Endothelial cell of umbilical vein (primary cell): ENCODE measurements at regions not wholly inside any gene's neighbourhood (a gene's known extent, or its start where the extent isn't known, plus 50 kb on each side); places are given as distances from the start of the nearest gene placed in this dataset.

Experiments
- BruUV-seq: library from RNA; stranded (reverse); fragments of 400-500 nt; replicated peaks from 2 replicates; lab custom pipeline; 2021; lab: Mats Ljungman, UMichigan
- CTCF ChIA-PET: fragments of 300-600, 350-600 bp; sonication (Branson Sonifier 250); formaldehyde crosslinking; loops from one replicate; lab custom pipeline; 2021; ENCODE audit warnings: antibody characterized with exemption, inconsistent platforms; lab: Charles Lee
- POLR2A ChIA-PET: fragments of 300-600, 350-600 bp; sonication (Branson Sonifier 250); formaldehyde crosslinking; loops from one replicate; lab custom pipeline; 2021; ENCODE audit warnings: antibody characterized with exemption, inconsistent platforms; lab: Charles Lee
- DNase-seq: peaks from one replicate; pipeline ENCODE4 v3.0.0-alpha.2; 2011; ENCODE audit warnings: low read depth, low spot score
- FAIRE-seq: peaks from 2 replicates; lab custom pipeline; 2011; peaks lifted over from hg19 to GRCh38; lab: Jason Lieb, UNC
- H2AFZ ChIP-seq: 2 replicates; pipeline ENCODE4 v1.6.0; 2012; ENCODE audit warnings: low read depth, low read length, control low read depth, inconsistent platforms
- H3K27ac ChIP-seq: 2 replicates; pipeline ENCODE4 v1.5.1; 2011; ENCODE audit warnings: low read depth, mild to moderate bottlenecking, control low read depth, low read length, moderate library complexity; ENCODE audit not compliant: insufficient read depth
- H3K27me3 ChIP-seq, 2 experiments: 2 replicates each; pipeline versions ENCODE4 v1.6.0 to v1.6.1; 2011; ENCODE audit warnings: low read length in 2 of 2, mixed read lengths in 1 of 2; ENCODE audit not compliant: control insufficient read depth in 2 of 2, insufficient read depth in 2 of 2
- H3K36me3 ChIP-seq, 2 experiments: 2 replicates in 1 of 2; 3 replicates in 1 of 2; pipeline ENCODE4 v1.5.1; 2011; ENCODE audit warnings: low read length in 2 of 2, mild to moderate bottlenecking in 1 of 2, moderate library complexity in 1 of 2; ENCODE audit not compliant: control insufficient read depth in 2 of 2, insufficient read depth in 2 of 2; ENCODE audit errors: extremely low read depth in 1 of 2
- H3K4me1 ChIP-seq: 3 replicates; pipeline ENCODE4 v1.5.1; 2011; ENCODE audit warnings: mild to moderate bottlenecking, low read length; ENCODE audit not compliant: control insufficient read depth, insufficient read depth; ENCODE audit errors: extremely low read depth
- H3K4me2 ChIP-seq: 2 replicates; pipeline ENCODE4 v1.6.1; 2011; ENCODE audit warnings: low read length, control low read depth, mixed read lengths; ENCODE audit not compliant: insufficient read depth
- H3K4me3 ChIP-seq, 3 experiments: fragments of 200-600 bp in 1 of 3; sonication (generic), shearing (Covaris generic) in 1 of 3; replicated peaks in 1 of 3; 2 replicates each; pipeline ENCODE4 v1.5.1; 2011 to 2016; ENCODE audit warnings: control low read depth in 3 of 3, low read length in 3 of 3, mild to moderate bottlenecking in 2 of 3, inconsistent platforms in 1 of 3, low read depth in 1 of 3, moderate library complexity in 1 of 3; ENCODE audit not compliant: insufficient read depth in 1 of 3
- H3K79me2 ChIP-seq: 2 replicates; pipeline ENCODE4 v1.6.0; 2012; ENCODE audit warnings: low read length, inconsistent platforms; ENCODE audit not compliant: control insufficient read depth, insufficient read depth
- H3K9ac ChIP-seq: replicated peaks from 2 replicates; pipeline ENCODE3; 2011; ENCODE audit warnings: low read length, control low read depth; ENCODE audit not compliant: insufficient read depth; ENCODE audit errors: extremely low read depth
- H3K9me1 ChIP-seq: replicated peaks from 3 replicates; pipeline ENCODE4 v1.6.0; 2011; ENCODE audit warnings: mild to moderate bottlenecking, low read length; ENCODE audit not compliant: control insufficient read depth, insufficient read depth; ENCODE audit errors: extremely low read depth
- H3K9me3 ChIP-seq: replicated peaks from 2 replicates; pipeline ENCODE4 v1.5.1; 2012; ENCODE audit warnings: low read length, inconsistent platforms; ENCODE audit not compliant: control insufficient read depth, insufficient read depth
- H4K20me1 ChIP-seq: replicated peaks from 2 replicates; pipeline ENCODE3; 2011; ENCODE audit warnings: mild to moderate bottlenecking, low read length; ENCODE audit not compliant: control insufficient read depth, insufficient read depth; ENCODE audit errors: extremely low read depth
- EZH2 ChIP-seq: IDR thresholded peaks from 2 replicates; pipeline ENCODE4 v1.6.1; 2012; ENCODE audit warnings: borderline replicate concordance, low read depth, mild to moderate bottlenecking, moderate library complexity, low read length, inconsistent platforms; ENCODE audit not compliant: severe bottlenecking
- FOS ChIP-seq: IDR thresholded peaks from 2 replicates; pipeline ENCODE4 v1.6.1; 2011; ENCODE audit warnings: mild to moderate bottlenecking, low read length, moderate library complexity, borderline replicate concordance; ENCODE audit not compliant: insufficient read depth
- GATA2 ChIP-seq: IDR thresholded peaks from 2 replicates; pipeline ENCODE4 v1.7.0; 2011; ENCODE audit warnings: low read depth, mild to moderate bottlenecking, moderate library complexity, mixed read lengths, low read length; ENCODE audit not compliant: insufficient read length, insufficient read depth
- JUN ChIP-seq: IDR thresholded peaks from 2 replicates; pipeline ENCODE4 v1.6.1; 2011; ENCODE audit warnings: borderline replicate concordance, low read depth; ENCODE audit not compliant: insufficient read length, insufficient read depth
- MYC ChIP-seq: IDR thresholded peaks from one replicate; pipeline ENCODE4 v1.6.1; 2011; ENCODE audit warnings: mild to moderate bottlenecking, low read depth, low read length
- POLR2A ChIP-seq: IDR thresholded peaks from 2 replicates; pipeline ENCODE4 v1.6.1; 2012; ENCODE audit warnings: low read depth, mild to moderate bottlenecking, control low read depth, low read length
- POLR2AphosphoS5 ChIP-seq: IDR thresholded peaks from 2 replicates; pipeline ENCODE4 v1.6.1; 2012; ENCODE audit warnings: low read depth, mild to moderate bottlenecking, control low read depth, low read length, moderate library complexity; ENCODE audit not compliant: insufficient read depth
- dilution Hi-C: fragments of 300-500 bp; cut with MboI; formaldehyde crosslinking; loops from one replicate; pipeline ENCODE4 v1.15.0; 2019; ENCODE audit warnings: low sequenced_read_pairs; ENCODE audit not compliant: extremely low pct_ligation_motif_present
- intact Hi-C: fragments of 100-400 bp; cut with micrococcal nuclease; formaldehyde crosslinking; loops from one replicate; pipeline ENCODE4 v1.10.0; 2022
- TF ChIP-seq, protein P1 (sequence below): IDR thresholded peaks from 2 replicates; pipeline ENCODE4 v1.6.1; 2011; ENCODE audit not compliant: insufficient read depth, insufficient read length
- TF ChIP-seq, protein P2 (sequence below), 2 donors: IDR thresholded peaks; 1 replicate in 1 of 2; 2 replicates in 1 of 2; pipeline ENCODE4 v1.5.1; 2011; ENCODE audit warnings: low read length in 2 of 2, mild to moderate bottlenecking in 2 of 2, moderate library complexity in 2 of 2, control low read depth in 1 of 2, inconsistent platforms in 1 of 2, low read depth in 1 of 2; ENCODE audit not compliant: insufficient read depth in 1 of 2; ENCODE audit errors: extremely low read depth in 1 of 2

DNA sequence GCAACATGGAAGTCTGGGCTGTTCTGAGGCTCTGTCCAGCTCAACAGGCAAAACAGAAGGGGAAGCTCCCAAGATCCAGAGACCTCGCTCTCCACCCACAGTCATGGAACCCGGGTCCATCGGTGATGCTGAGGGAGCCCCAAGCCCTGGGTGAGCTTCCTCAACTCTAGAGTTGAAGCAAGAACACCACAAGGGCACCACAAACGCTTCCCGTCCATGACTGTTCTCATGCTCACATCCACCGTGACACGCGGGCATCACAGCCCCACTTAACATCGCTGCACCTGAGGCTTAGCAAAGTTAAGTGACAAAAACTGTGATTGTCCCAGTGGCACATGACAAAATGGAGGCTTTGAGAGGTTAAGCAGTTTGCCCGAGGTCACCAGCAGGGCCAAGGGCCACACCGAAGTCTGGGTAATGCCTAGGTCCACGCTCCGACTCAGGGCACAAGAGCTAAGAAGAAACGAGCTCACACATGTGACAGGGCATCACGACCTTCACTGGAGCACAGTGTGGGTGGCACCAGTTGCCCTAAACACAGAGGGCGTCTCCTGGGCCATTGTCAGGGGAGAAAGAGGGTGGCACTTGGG, 110.6 kb downstream of the OAT start:
- H2AFZ ChIP-seq = no peak overlapping the region

More for the DNA sequence above, 110.6 kb downstream of the OAT start:
- DNase-seq (no peak), FAIRE-seq (no peak)
- intact Hi-C loops = no loop called here
- Histone ChIP-seq H4K20me1 (no peaks in the 10 kb centered on the region), H3K4me2 (no peak overlapping the region), H3K4me1 (no peaks in the 10 kb centered on the region), H3K9me3 (no peaks in the 10 kb centered on the region), H3K27me3 (no peaks in the 10 kb centered on the region), H3K9me1 (no peaks in the 10 kb centered on the region), H3K9ac (no peak overlapping the region), H3K36me3 (no peaks in the 10 kb centered on the region), H3K79me2 (no peaks in the 10 kb centered on the region), H3K27ac (no peak overlapping the region), H3K4me3 (no peak overlapping the region)
- POLR2A ChIA-PET = no interaction called here
- BruUV-seq = no TSS peak
- dilution Hi-C loops = no loop called here
- CTCF ChIA-PET = no interaction called here
- TF ChIP-seq EZH2 (no peak), POLR2AphosphoS5 (no peak), GATA2 (no peak), JUN (no peak), FOS (no peak), POLR2A (no peak), MYC (no peak)
- TF ChIP-seq, protein P1, sequence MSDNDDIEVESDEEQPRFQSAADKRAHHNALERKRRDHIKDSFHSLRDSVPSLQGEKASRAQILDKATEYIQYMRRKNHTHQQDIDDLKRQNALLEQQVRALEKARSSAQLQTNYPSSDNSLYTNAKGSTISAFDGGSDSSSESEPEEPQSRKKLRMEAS = no peak
- TF ChIP-seq, protein P2, sequence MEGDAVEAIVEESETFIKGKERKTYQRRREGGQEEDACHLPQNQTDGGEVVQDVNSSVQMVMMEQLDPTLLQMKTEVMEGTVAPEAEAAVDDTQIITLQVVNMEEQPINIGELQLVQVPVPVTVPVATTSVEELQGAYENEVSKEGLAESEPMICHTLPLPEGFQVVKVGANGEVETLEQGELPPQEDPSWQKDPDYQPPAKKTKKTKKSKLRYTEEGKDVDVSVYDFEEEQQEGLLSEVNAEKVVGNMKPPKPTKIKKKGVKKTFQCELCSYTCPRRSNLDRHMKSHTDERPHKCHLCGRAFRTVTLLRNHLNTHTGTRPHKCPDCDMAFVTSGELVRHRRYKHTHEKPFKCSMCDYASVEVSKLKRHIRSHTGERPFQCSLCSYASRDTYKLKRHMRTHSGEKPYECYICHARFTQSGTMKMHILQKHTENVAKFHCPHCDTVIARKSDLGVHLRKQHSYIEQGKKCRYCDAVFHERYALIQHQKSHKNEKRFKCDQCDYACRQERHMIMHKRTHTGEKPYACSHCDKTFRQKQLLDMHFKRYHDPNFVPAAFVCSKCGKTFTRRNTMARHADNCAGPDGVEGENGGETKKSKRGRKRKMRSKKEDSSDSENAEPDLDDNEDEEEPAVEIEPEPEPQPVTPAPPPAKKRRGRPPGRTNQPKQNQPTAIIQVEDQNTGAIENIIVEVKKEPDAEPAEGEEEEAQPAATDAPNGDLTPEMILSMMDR (IDR thresholded peaks at IDR 0.05; ENCODE audit: extremely low read depth in 1 of 2, insufficient read depth in 1 of 2, low read depth in 1 of 2, low read length in 2 of 2) = no peak
